Embryonic facial prominence (tissue), 1 donor: ENCODE measurements at regions not wholly inside any gene's neighbourhood (a gene's known extent, or its start where the extent isn't known, plus 50 kb on each side); places are given as distances from the start of the nearest gene placed in this dataset.

Source experiments
- DNase-seq: peaks from one replicate; pipeline ENCODE4 v3.0.0-alpha.2; 2016; ENCODE audit errors: extremely low spot score

- DNase-seq: no peak
Measured at GRCh38 chr2:181149056-181149455, 168.7 kb downstream of the UBE2E3 start.

- DNase-seq: no peak
Measured at GRCh38 chr2:181152226-181152625, 171.8 kb downstream of the UBE2E3 start.

- no peak for DNase-seq
Measured at GRCh38 chr2:181152701-181153100, 172.3 kb downstream of the UBE2E3 start.

GRCh38 chr2:181153886-181154285, 173.5 kb downstream of the UBE2E3 start:
- no peak for DNase-seq

- DNase-seq: no peak
Measured at GRCh38 chr2:181157326-181157725, 176.9 kb downstream of the UBE2E3 start.

- DNase-seq: no peak
Measured at GRCh38 chr2:181158427-181158826, 178.0 kb downstream of the UBE2E3 start.

GRCh38 chr2:181161615-181162014, 181.2 kb downstream of the UBE2E3 start:
- DNase-seq: no peak

- no peak for DNase-seq
Measured at GRCh38 chr2:181163139-181163538, 182.7 kb downstream of the UBE2E3 start.

- DNase-seq: no peak
Measured at GRCh38 chr2:181163691-181164090, 183.3 kb downstream of the UBE2E3 start.

GRCh38 chr2:181164699-181165098, 184.3 kb downstream of the UBE2E3 start:
- no peak for DNase-seq

- DNase-seq: no peak
Measured at GRCh38 chr2:181165199-181165868, 184.9 kb downstream of the UBE2E3 start.

- DNase-seq: no peak
Measured at GRCh38 chr2:181169503-181169902, 189.1 kb downstream of the UBE2E3 start.

- no peak for DNase-seq
Measured at GRCh38 chr2:181170256-181170655, 189.9 kb downstream of the UBE2E3 start.

- DNase-seq: no peak
Measured at GRCh38 chr2:181172676-181173075, 192.3 kb downstream of the UBE2E3 start.

GRCh38 chr2:181174611-181175580, 194.5 kb downstream of the UBE2E3 start:
- DNase-seq: peak; percentile 52

GRCh38 chr2:181176540-181176939, 196.1 kb downstream of the UBE2E3 start:
- DNase-seq: no peak

- no peak for DNase-seq
Measured at GRCh38 chr2:181177376-181177775, 197.0 kb downstream of the UBE2E3 start.

GRCh38 chr2:181178130-181178529, 197.7 kb downstream of the UBE2E3 start:
- DNase-seq: no peak

- DNase-seq: no peak
Measured at GRCh38 chr2:181178823-181179412, 198.5 kb downstream of the UBE2E3 start.

GRCh38 chr2:181183878-181184542, 203.6 kb downstream of the UBE2E3 start:
- DNase-seq: no peak

- no peak for DNase-seq
Measured at GRCh38 chr2:181185421-181185820, 205.0 kb downstream of the UBE2E3 start.

- no peak for DNase-seq
Measured at GRCh38 chr2:181185948-181186347, 205.5 kb downstream of the UBE2E3 start.
